COR-L47 (cell line): ENCODE measurements at regions not wholly inside any gene's neighbourhood (a gene's known extent, or its start where the extent isn't known, plus 50 kb on each side); places are given as distances from the start of the nearest gene placed in this dataset.
"Not testable (repeated sequence)": the region's sequence is repeated elsewhere in the genome, so short reads cannot be mapped to it uniquely, and the experiment has no call there.

Experiments used
- DNase-seq: peaks from one replicate; lab custom pipeline; 2025; lab: John Stamatoyannopoulos, UW

DNA sequence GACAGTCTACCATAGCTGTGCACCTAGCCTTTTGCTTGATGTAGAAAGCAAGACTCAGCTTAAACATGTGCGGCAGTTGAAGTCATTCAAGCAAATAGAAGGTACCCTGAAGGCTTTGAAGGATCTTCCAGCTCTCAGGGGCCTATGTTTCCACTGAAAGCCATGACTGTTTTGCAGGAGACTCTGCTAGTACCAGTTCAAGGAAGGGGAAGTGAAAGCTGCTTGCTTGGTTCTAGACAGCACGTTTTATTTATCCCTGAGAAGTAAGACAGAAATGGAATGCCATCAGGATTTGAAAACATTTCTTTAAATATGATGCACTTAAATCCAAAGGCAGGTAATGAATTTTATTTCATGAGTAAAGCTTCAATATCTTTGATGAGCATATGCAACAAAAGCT is 311.4 kb downstream of the PDCD6IP start:
- DNase-seq, result no peak

DNA sequence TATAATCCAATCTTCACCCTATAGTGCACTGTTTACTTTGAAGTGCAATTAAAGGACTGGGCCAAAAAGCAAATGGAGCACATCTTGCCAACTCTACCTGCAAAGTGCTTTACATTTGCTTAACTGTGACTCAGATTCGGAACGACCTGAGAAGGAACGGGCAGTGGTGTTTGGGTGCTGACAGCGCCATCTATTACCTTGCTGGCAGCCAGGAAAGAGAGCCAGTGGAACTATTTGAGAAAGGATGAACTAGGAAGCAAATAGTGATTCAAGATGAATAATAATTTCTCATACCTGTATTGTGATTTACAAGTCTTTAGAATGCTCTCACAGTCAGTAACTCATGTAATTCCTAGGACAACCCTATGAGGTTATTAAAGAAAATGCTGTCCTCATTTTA is 312.9 kb downstream of the PDCD6IP start:
- no peak for DNase-seq

GRCh38 chr3:34112261-34112660 is 313.8 kb downstream of the PDCD6IP start:
- DNase-seq, result not testable (repeated sequence)

DNA sequence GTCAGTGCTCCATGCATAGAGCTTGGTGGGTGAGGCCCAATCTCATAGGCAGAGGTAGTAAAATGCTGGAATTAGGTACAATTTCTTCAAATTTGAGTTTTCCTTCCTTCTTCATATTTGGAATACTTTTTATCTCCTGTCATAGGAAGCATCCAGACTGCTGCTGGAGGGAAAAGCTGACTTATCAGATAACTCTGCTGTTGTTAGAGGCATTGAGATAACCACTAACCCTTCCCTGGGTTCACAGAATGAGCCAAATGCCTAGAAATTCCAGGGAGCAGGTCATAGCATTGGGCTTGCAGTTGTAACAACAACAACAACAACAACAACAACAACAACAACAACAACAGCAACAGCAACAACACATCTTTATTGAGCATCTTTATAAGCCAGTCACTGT is 332.7 kb downstream of the PDCD6IP start:
- no peak for DNase-seq

- no peak for DNase-seq
These were observed 333.8 kb downstream of the PDCD6IP start for GRCh38 chr3:34132069-34132692.

- no peak for DNase-seq
These were observed 341.1 kb downstream of the PDCD6IP start for GRCh38 chr3:34139566-34139965.

- DNase-seq, result no peak
These were observed 342.2 kb downstream of the PDCD6IP start for GRCh38 chr3:34140616-34141015.

GRCh38 chr3:34141841-34142337 is 343.5 kb downstream of the PDCD6IP start:
- no peak for DNase-seq

GRCh38 chr3:34145796-34146195 is 347.4 kb downstream of the PDCD6IP start:
- DNase-seq, result no peak

DNA sequence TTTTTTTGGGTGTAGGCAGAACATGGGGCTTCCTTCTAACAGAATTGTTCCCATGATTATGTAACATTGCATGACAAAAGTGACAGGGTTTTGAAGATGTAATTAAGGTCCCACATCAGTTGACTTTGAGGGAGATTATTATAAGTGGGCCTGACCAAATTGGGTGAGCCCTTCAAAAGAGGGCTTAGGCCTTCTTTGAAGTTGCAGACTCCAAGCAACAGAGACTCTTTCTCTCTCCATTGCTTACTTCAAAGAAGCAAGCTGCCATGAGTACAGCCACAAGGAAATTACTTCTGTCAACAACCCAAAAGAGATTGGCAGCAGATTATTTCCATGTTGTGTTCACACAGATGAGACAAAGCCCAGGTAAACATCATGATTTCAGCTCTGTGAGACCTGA is 348.2 kb downstream of the PDCD6IP start:
- DNase-seq, result no peak

DNA sequence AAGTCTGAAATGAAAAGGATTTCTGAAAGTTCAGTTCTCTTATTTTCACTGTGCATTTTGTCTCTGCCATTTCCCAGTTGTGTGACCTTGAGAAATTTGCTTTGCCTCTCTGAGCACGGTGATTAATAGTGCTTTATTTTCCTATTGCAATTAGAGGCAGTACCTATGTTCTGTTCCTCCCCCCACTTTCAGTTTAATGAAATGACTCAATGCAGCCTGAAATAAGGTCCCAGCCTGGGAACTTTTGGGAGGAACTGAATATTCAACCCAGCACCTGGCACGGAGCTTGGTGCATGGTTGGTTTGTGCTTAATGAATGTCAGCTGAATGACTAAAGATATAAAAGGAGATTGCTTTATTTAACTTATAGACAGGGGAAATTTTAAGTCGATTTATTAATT is 352.6 kb downstream of the PDCD6IP start:
- DNase-seq, result no peak

- DNase-seq, result no peak
These were observed 354.2 kb downstream of the PDCD6IP start for GRCh38 chr3:34152656-34153055.

- DNase-seq, result no peak
These were observed 356.7 kb downstream of the PDCD6IP start for GRCh38 chr3:34155108-34155507.

DNA sequence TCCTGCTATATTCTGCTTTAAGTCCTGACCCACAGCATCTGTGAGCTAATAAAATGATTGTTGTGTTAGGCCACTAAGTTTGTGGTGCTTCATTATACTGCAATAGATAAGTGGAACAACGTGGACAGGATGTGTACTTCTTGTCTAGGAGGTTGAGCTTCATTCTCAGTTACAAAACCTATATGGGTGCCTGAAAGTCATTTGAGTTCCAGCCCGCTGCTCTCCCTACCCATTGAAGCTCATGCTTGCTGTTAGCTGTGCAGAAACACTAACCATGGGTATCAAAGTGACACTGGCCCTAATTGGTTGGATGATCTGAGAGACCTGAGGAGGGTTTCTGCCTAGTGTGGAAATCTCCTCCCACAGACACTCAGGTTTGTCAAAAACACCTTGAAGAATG is 357.2 kb downstream of the PDCD6IP start:
- DNase-seq, result no peak

DNA sequence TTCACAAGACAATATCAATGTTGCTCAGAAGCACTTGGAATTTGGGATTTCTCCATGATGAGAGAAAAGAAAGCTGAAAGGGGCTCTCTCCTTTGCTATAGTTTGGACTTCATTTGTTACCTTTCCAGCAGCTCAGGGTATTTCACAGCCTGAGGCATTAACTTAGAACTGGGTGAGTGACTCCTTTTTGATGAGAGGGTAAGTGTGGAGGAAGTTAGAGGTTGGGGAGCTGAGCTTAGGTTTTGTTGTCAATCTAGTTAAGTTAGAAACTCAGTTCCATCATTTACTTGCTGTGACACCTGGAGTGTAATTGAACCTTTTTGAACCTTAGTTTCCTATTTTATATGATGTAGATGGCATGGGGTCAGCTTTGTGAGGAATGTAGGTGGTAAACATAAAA is 359.1 kb downstream of the PDCD6IP start:
- no peak for DNase-seq

DNA sequence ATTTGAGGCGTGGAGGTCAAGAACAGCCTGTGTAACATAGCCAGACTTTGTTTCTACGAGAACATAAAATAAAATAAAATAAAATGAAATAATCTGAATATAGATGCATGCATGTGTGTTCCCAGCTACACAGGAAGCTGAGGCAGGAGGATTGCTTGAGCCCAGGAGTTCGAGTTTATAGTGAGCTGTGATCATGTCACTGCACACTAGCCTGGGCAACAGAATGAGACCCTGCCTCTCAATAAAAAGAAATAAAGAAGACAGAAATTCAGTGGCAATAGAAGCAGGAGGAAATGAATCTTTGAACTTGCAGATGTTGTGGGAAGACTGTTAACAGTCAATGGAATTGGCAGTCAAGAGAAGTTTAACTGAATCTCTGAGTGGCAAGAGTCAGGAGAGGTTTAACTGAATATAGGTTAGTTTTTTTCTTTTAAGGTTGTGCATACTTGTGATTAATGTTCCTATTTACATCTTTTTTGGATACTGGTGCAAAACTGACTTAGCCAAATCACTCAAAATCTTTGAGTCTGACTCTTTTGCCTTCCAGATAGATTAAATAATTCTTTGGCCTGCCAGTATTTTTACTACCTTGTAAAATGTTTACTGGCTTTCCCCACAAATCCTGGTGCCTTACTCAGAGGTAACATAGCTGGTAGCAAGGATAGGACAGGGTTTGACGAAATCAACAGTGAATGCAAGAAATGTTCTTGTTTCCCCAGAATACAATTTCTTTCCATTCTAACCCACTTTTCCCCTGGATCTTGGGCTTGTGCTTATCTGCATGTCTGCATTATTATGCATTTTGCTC is 361.4 kb downstream of the PDCD6IP start:
- DNase-seq, result no peak

DNA sequence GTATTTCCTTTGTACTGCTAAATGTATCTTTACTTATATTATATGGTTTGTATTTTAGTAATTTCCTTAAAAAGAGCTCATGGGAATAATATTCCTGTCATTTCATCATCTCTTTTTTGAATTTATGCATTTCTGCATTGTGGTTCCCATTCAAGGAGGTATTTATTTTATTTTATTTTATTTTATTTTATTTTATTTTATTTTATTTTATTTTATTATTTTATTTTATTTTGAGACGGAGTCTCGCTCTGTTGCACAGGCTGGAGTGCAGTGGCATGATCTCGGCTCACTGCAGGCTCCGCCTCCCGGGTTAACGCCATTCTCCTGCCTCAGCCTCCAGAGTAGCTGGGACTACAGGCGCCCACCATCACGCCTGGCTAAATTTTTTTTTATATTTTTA is 371.2 kb downstream of the PDCD6IP start:
- DNase-seq, result not testable (repeated sequence)

- peak; percentile 67 for DNase-seq
These were observed 376.3 kb downstream of the PDCD6IP start for GRCh38 chr3:34174740-34175139.

GRCh38 chr3:34175636-34176176 is 377.3 kb downstream of the PDCD6IP start:
- DNase-seq, result peak; percentile 55

DNA sequence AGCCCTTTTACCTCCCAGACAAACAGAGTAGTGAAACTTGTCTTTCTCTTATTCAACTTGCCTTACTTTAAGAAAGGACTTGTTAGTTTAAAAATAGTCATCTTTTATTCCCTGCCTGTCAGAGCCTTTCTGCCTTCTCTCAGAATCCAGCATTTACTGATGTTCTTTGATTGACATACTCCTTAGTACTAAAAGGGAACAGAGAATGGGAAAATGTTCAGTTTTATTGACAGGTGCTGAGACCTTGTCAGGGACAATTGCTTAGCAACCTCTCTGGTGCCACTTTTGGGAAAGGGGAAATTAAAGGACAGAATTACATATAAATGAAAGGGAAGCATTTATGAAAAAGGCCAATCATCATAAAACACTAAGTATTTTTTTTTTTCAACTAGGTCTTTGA is 378.3 kb downstream of the PDCD6IP start:
- no peak for DNase-seq

GRCh38 chr3:34178415-34178814 is 380.0 kb downstream of the PDCD6IP start:
- no peak for DNase-seq

- no peak for DNase-seq
These were observed 381.3 kb downstream of the PDCD6IP start for GRCh38 chr3:34179716-34180115.

DNA sequence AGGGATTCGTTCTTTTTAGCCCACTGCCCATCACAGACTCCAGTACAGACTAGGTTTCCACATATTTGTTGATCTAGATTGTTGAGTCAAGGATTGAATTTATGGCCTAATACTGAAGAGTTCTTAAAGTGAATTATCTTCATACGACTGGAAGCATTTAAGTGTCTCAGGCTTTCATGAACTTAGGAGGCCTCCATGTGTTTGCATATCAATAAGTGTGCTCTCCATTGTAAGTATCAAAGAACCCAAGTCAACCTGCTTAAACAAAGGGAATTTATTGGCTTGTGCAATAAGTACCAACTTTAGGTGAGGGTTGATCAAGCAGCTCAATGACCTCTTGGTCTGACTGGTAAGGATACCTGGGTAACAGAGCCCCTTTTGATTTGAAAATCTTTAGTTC is 382.1 kb downstream of the PDCD6IP start:
- no peak for DNase-seq
